C4-2B (cell line): ENCODE measurements at regions not wholly inside any gene's neighbourhood (a gene's known extent, or its start where the extent isn't known, plus 50 kb on each side); places are given as distances from the start of the nearest gene placed in this dataset.

Source experiments
- H3K27ac ChIP-seq: fragments of 450-650 bp; 2 replicates; pipeline ENCODE4 v1.5.1; 2017
- ZFX ChIP-seq: fragments of 450-650 bp; IDR thresholded peaks from 2 replicates; pipeline ENCODE4 v1.6.1; 2017
- TF ChIP-seq, protein P1 (sequence below): fragments of 450-650 bp; conservative IDR thresholded peaks from 2 replicates; pipeline ENCODE4 v1.5.1; 2017; ENCODE audit warnings: mild to moderate bottlenecking

DNA sequence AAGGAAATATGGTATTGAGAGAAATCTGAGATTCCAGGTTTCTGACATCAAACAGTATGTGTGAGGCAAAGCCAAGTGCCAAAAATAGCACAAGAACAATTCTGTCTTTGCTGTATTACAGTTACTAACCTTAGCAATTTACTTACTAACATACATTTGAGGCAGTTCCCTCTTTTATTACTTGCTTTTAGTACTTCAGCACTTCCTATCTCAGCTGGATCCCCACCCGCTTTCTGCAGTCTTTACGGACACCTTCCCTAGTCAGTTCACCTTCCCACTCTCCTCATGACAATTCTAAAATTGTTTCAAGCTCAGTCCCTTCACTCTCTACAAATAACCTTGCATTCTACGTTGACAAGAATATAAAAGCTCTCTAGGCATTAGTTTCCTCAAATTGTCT, 79.2 kb downstream of the ELAPOR2 start:
- H3K27ac ChIP-seq: no peak overlapping the region
- no peak for TF ChIP-seq ZFX
- TF ChIP-seq, protein P1, sequence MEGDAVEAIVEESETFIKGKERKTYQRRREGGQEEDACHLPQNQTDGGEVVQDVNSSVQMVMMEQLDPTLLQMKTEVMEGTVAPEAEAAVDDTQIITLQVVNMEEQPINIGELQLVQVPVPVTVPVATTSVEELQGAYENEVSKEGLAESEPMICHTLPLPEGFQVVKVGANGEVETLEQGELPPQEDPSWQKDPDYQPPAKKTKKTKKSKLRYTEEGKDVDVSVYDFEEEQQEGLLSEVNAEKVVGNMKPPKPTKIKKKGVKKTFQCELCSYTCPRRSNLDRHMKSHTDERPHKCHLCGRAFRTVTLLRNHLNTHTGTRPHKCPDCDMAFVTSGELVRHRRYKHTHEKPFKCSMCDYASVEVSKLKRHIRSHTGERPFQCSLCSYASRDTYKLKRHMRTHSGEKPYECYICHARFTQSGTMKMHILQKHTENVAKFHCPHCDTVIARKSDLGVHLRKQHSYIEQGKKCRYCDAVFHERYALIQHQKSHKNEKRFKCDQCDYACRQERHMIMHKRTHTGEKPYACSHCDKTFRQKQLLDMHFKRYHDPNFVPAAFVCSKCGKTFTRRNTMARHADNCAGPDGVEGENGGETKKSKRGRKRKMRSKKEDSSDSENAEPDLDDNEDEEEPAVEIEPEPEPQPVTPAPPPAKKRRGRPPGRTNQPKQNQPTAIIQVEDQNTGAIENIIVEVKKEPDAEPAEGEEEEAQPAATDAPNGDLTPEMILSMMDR: no peak

DNA sequence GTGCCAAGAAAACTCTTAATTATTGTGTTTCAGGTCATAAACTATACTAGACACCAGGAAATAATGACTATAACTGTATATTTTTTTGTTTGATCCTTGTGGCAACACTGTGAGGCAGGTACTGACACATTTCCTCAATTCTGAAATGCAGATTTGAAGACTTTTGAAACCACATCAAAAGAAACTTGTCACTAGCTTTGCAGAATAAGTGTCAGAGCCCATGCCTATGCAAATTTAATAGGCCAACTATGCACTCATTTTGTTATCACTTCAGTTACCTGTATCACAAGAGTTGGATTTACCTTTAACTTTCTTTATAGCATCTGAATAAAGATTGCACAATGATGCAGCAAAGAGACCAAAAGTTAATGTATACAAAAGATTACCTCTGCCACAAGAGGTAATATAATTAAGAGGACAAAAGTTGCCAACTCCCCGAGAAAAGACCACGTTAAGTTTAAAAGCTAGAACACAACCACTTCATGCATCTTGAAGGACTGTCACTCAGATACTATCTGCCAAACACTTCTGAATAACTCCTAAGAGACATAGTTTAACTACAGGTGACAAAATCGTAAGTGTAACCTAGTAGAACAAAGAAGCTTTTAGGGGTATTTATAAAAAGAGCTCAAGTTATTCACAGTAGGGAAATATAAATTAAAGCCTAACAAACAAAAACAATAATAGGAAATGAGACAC, 80.5 kb downstream of the ELAPOR2 start:
- TF ChIP-seq, protein P1: no peak
- H3K27ac ChIP-seq: no peak overlapping the region

DNA sequence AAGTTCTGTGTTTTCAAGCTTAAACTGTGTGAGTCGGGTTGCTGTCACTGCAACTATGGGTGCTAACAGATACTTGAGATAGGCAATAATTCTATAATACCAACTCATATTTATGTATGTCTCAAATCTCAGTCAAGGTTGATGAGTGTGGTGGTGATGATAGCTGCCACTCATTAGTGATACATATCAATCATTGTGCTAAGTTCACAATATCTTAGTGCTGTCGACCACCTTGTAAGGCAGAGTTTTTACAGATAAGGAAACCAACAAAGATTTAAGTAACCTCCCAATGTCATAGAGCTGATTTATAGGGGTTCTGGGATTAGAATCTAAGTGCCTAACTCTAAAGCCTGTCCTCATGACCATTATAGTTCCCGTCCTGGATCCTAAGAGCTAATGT, 82.5 kb downstream of the ELAPOR2 start:
- TF ChIP-seq ZFX: no peak
- TF ChIP-seq, protein P1: no peak
- no peak overlapping the region for H3K27ac ChIP-seq

DNA sequence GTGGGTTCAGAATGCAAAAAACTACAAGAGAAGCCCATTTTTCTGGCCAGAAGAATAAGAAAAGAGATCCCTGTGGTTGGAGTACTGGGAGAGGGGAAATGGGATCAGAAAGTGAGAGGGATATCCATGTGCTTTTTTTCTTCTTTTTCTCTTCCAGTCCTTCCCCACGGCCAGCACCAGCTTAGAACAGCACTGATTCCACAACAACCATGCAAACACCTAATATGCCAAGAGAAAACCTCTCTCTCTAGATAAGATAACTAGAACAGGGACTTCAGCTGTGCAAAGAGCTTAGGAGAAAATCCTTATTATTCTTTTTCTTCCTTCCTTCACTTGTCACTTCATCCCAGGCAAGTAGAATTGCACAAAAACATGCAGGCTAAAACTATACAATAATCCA, 83.5 kb downstream of the ELAPOR2 start:
- TF ChIP-seq ZFX: no peak
- TF ChIP-seq, protein P1: no peak
- H3K27ac ChIP-seq: no peak overlapping the region

DNA sequence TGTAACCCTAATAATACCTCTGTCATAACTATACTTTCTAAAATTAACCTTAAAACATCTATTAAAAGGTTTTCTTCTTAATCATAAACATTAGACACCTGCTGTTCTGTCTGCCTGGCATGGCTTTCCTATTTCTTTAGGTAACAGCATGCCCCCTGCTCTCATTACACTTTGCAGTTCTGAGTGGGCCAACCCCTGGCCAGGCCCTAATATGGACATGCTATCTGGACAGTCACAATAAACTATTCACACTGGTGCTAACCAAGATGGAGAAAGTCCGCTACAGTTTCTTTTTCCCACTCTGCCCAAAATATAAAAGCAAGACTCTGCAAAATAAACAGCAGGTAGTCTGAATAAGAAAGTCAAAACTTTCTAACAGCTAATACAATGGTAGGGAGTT, 84.0 kb downstream of the ELAPOR2 start:
- no peak overlapping the region for H3K27ac ChIP-seq

DNA sequence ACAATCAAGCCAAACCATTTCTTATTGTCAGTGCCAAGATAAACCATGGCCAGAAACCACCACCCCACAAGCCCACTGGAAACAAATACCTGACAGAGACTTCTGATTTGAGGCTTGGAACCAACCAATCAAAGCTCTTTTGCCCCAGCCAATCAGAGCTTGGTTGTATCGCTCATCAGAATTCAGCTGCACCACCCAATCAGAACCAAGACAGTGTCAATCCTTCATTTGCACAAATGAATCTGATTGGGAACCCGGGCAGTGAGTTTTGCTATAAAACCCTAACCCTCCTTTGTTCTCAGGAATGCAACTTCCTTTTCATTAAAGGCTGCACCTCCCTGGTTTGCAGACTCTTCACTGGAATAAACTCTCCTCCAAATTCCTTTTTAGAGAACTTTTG, 87.4 kb downstream of the ELAPOR2 start:
- H3K27ac ChIP-seq: no peak overlapping the region

More for the DNA sequence above, 84.0 kb downstream of the ELAPOR2 start:
- TF ChIP-seq, protein P1: no peak
- TF ChIP-seq ZFX: no peak

DNA sequence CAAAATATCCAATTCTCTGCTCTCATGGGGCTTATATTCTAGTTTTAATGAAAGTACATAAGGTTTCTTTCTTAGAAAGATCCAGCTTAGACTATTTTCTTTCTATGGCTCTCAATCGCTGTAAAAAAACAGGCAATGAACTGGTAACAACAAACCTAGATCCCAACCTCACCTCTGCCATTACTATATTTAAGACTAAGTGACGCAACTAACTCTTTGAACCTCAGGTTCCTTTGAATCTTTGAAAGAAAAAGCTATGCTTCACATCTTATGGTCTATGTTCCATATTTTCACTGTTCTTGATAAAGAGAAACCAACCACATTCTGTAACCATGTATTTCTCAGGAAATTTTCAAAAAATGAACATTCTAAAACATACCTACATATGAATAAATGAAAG, 88.5 kb downstream of the ELAPOR2 start:
- no peak overlapping the region for H3K27ac ChIP-seq
- TF ChIP-seq, protein P1: no peak
- TF ChIP-seq ZFX: no peak

More for the DNA sequence above, 87.4 kb downstream of the ELAPOR2 start:
- TF ChIP-seq ZFX: no peak
- TF ChIP-seq, protein P1: no peak
